ENCODE measurements at regions not wholly inside any gene's neighbourhood (a gene's known extent, or its start where the extent isn't known, plus 50 kb on each side); places are given as distances from the start of the nearest gene placed in this dataset.

DNA sequence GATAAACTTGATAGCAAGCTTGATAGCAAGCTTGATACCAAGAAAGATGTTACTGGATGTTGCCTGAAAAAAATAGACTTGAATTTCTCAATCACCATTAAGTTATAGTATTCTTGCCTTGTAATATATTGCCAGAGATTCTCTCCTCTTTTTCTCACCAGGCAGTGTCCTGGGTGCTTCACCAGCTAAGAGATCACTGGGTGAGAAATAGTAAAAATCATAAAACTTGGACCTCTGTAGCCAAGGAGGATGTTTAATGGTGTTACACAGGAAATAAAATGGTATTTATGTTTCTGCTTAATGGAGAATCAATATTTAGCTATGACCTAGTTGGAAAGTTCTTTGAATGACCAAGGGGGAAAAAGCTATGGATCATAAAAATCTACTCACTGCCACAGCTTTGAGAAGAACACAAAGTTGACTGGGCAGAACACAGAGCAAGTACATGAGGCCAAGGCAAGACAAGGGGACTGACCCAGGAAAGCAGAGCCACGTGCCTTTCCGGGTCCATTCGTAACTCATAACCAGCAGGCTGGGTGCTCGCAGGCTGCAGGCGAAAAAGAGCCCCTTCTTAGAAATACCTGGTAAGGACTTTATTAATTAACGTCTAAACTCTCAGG, 129.4 kb upstream of the HNMT start:
- no peak for DNase-seq (ENCODE audit: low spot score)
- TF ChIP-seq FOXA1 (IDR thresholded peaks at IDR 0.05) (no peak), HNF4A (conservative IDR thresholded peaks at IDR 0.05) (no peak), RAD21 (IDR thresholded peaks at IDR 0.05) (no peak), NR2F2 (IDR thresholded peaks at IDR 0.05) (no peak), EGR1 (IDR thresholded peaks at IDR 0.05; ENCODE audit: low read depth in 2 of 2) (no peak), CTCF (IDR thresholded peaks at IDR 0.05; ENCODE audit: low read depth, low read length, missing input control) (no peak), ATF3 (IDR thresholded peaks at IDR 0.05) (no peak), RXRA (IDR thresholded peaks at IDR 0.05) (no peak)
- TF ChIP-seq, protein P1, sequence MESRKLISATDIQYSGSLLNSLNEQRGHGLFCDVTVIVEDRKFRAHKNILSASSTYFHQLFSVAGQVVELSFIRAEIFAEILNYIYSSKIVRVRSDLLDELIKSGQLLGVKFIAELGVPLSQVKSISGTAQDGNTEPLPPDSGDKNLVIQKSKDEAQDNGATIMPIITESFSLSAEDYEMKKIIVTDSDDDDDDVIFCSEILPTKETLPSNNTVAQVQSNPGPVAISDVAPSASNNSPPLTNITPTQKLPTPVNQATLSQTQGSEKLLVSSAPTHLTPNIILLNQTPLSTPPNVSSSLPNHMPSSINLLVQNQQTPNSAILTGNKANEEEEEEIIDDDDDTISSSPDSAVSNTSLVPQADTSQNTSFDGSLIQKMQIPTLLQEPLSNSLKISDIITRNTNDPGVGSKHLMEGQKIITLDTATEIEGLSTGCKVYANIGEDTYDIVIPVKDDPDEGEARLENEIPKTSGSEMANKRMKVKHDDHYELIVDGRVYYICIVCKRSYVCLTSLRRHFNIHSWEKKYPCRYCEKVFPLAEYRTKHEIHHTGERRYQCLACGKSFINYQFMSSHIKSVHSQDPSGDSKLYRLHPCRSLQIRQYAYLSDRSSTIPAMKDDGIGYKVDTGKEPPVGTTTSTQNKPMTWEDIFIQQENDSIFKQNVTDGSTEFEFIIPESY (IDR thresholded peaks at IDR 0.05) = no peak
- TF ChIP-seq, protein P2, sequence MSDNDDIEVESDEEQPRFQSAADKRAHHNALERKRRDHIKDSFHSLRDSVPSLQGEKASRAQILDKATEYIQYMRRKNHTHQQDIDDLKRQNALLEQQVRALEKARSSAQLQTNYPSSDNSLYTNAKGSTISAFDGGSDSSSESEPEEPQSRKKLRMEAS (IDR thresholded peaks at IDR 0.05) = no peak
- peaks cover 0 to 2% (median 0%) of the 10 kb centered on the region in 4 donors for H3K27me3 ChIP-seq (ENCODE audit: control insufficient read depth in 4 of 4, insufficient read depth in 4 of 4, low read length in 3 of 4)
- WGBS = 82% methylated on average over 6 of the region's 6 CpGs
- no peaks in the 10 kb centered on the region for H3K9me3 ChIP-seq (ENCODE audit: control insufficient read depth in 4 of 4, low read length in 3 of 4)
- H3K27ac ChIP-seq (ENCODE audit: low read depth in 1 of 2, low read length in 2 of 2) = no peak overlapping the region
- H3K36me3 ChIP-seq (ENCODE audit: control insufficient read depth in 4 of 4, insufficient read depth in 3 of 4, low read depth in 1 of 4, low read length in 3 of 4) = no peaks in the 10 kb centered on the region
- H3K9ac ChIP-seq (ENCODE audit: low read depth in 1 of 2, low read length in 2 of 2) = no peak overlapping the region
- no peak overlapping the region for H3K4me3 ChIP-seq (ENCODE audit: low read depth in 1 of 3, low read length in 3 of 3)
- no peaks in the 10 kb centered on the region for H3K4me1 ChIP-seq (ENCODE audit: control insufficient read depth in 4 of 4, insufficient read depth in 4 of 4, low read length in 3 of 4)

DNA sequence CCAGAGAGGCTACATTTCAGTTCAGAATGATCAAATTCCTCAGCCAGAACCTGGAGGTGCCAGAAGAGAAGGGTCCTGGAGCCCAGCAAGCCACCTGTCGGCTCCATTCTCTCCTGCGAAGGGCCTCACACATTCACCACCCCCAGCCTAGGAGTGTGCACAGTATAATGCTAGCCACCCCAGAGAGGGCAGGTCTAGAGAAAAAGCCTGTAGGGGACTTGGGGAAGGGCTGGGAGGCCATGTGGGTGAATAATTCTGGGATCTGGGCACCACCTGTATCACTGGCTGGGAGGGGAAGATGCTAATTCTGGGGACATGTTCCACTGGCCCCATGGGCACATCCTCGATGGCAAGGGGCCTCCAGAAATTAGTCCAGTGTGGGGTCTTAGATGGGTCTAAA, 127.6 kb upstream of the HNMT start:
- DNase-seq (ENCODE audit: low spot score) = no peak
- Histone ChIP-seq H3K27ac (ENCODE audit: low read depth in 1 of 2, low read length in 2 of 2) (no peak overlapping the region), H3K9ac (ENCODE audit: low read depth in 1 of 2, low read length in 2 of 2) (no peak overlapping the region), H3K4me1 (ENCODE audit: control insufficient read depth in 4 of 4, insufficient read depth in 4 of 4, low read length in 3 of 4) (no peaks in the 10 kb centered on the region), H3K9me3 (ENCODE audit: control insufficient read depth in 4 of 4, low read length in 3 of 4) (no peaks in the 10 kb centered on the region), H3K4me3 (ENCODE audit: low read depth in 1 of 3, low read length in 3 of 3) (no peak overlapping the region), H3K36me3 (ENCODE audit: control insufficient read depth in 4 of 4, insufficient read depth in 3 of 4, low read depth in 1 of 4, low read length in 3 of 4) (no peaks in the 10 kb centered on the region), H3K27me3 (ENCODE audit: control insufficient read depth in 4 of 4, insufficient read depth in 4 of 4, low read length in 3 of 4) (peaks cover 0 to 2% (median 0%) of the 10 kb centered on the region in 4 donors)
- TF ChIP-seq NR2F2 (IDR thresholded peaks at IDR 0.05) (no peak), ATF3 (IDR thresholded peaks at IDR 0.05) (no peak), SP1 (IDR thresholded peaks at IDR 0.05) (no peak), GABPA (IDR thresholded peaks at IDR 0.05 in 1 of 2, conservative IDR thresholded peaks at IDR 0.05 in 1 of 2) (no peak), HNF4G (IDR thresholded peaks at IDR 0.05) (no peak), FOXA2 (IDR thresholded peaks at IDR 0.05) (no peak), RAD21 (IDR thresholded peaks at IDR 0.05) (no peak), HNF4A (conservative IDR thresholded peaks at IDR 0.05) (no peak), YY1 (IDR thresholded peaks at IDR 0.05) (no peak), EGR1 (IDR thresholded peaks at IDR 0.05; ENCODE audit: low read depth in 2 of 2) (no peak), TAF1 (conservative IDR thresholded peaks at IDR 0.05) (no peak), RXRA (IDR thresholded peaks at IDR 0.05) (no peak), FOXA1 (IDR thresholded peaks at IDR 0.05) (no peak), JUND (IDR thresholded peaks at IDR 0.05) (no peak), CTCF (IDR thresholded peaks at IDR 0.05; ENCODE audit: low read depth, low read length, missing input control) (no peak)
- TF ChIP-seq, protein P3, sequence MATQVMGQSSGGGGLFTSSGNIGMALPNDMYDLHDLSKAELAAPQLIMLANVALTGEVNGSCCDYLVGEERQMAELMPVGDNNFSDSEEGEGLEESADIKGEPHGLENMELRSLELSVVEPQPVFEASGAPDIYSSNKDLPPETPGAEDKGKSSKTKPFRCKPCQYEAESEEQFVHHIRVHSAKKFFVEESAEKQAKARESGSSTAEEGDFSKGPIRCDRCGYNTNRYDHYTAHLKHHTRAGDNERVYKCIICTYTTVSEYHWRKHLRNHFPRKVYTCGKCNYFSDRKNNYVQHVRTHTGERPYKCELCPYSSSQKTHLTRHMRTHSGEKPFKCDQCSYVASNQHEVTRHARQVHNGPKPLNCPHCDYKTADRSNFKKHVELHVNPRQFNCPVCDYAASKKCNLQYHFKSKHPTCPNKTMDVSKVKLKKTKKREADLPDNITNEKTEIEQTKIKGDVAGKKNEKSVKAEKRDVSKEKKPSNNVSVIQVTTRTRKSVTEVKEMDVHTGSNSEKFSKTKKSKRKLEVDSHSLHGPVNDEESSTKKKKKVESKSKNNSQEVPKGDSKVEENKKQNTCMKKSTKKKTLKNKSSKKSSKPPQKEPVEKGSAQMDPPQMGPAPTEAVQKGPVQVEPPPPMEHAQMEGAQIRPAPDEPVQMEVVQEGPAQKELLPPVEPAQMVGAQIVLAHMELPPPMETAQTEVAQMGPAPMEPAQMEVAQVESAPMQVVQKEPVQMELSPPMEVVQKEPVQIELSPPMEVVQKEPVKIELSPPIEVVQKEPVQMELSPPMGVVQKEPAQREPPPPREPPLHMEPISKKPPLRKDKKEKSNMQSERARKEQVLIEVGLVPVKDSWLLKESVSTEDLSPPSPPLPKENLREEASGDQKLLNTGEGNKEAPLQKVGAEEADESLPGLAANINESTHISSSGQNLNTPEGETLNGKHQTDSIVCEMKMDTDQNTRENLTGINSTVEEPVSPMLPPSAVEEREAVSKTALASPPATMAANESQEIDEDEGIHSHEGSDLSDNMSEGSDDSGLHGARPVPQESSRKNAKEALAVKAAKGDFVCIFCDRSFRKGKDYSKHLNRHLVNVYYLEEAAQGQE (IDR thresholded peaks at IDR 0.05) = no peak
- TF ChIP-seq, protein P2 (IDR thresholded peaks at IDR 0.05) = no peak
- TF ChIP-seq, protein P1 (IDR thresholded peaks at IDR 0.05) = no peak
- WGBS = 88% methylated on average over 3 of the region's 3 CpGs
